SK-N-MC (cell line): ENCODE measurements at regions not wholly inside any gene's neighbourhood (a gene's known extent, or its start where the extent isn't known, plus 50 kb on each side); places are given as distances from the start of the nearest gene placed in this dataset.
"Not testable (repeated sequence)": the region's sequence is repeated elsewhere in the genome, so short reads cannot be mapped to it uniquely, and the experiment has no call there.

Experiments
- DNase-seq: peaks from one replicate; pipeline ENCODE4 v3.0.0-alpha.2; 2011; ENCODE audit warnings: low read depth, low spot score
- H3K27ac ChIP-seq: fragments of 200-600 bp; sonication (generic); 2 replicates; pipeline ENCODE4 v1.5.1; 2016; ENCODE audit warnings: mixed run types
- H3K36me3 ChIP-seq: fragments of 200-600 bp; sonication (generic); 2 replicates; pipeline ENCODE4 v1.6.1; 2017; ENCODE audit warnings: antibody characterized with exemption, low read length, mixed read lengths; ENCODE audit not compliant: insufficient read depth
- H3K4me3 ChIP-seq: fragments of 200-600 bp; sonication (generic); 2 replicates; pipeline ENCODE4 v1.5.1; 2016
- H3K9ac ChIP-seq: fragments of 200-600 bp; sonication (generic); 2 replicates; pipeline ENCODE4 v1.8.0; 2017; ENCODE audit warnings: mixed run types, mixed read lengths; ENCODE audit not compliant: insufficient read length
- H3K9me3 ChIP-seq: fragments of 200-600 bp; sonication (generic); 2 replicates; pipeline ENCODE4 v1.6.1; 2017; ENCODE audit warnings: low read depth, mild to moderate bottlenecking, antibody characterized with exemption, low read length, moderate library complexity, mixed read lengths
- EZH2 ChIP-seq: fragments of 200-600 bp; sonication (generic); IDR thresholded peaks from one replicate; pipeline ENCODE4 v1.6.1; 2017; ENCODE audit warnings: antibody characterized with exemption
- FOXP2 ChIP-seq: optimal IDR thresholded peaks from 2 replicates; pipeline ENCODE3; 2011; ENCODE audit warnings: mild to moderate bottlenecking, moderate library complexity; ENCODE audit not compliant: insufficient read depth; ENCODE audit errors: extremely low read length, control extremely low read depth
- POLR2AphosphoS5 ChIP-seq: IDR thresholded peaks from 2 replicates; pipeline ENCODE4 v1.6.1; 2012; ENCODE audit warnings: mild to moderate bottlenecking, low read depth, low read length, borderline replicate concordance

DNA sequence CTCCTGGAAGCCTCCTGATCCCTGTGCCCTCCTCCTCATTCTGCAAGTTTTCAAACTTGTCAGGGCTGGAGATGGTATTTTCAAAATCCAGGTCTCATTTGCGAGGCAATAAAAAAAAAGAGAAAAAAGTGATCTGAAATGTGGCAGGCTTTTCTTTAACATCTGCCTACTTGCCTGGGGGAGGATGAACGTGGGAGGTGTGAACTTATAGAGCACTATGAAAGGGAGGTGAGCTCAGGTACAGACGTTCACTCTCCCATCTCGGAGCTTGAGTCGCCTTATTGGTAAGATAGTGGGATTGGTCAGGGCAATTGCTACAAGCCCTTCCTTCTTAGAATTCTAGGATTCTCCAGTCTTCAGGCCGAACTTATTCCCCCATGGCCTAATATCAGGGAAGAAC is 104.8 kb upstream of the CADM1 start:
- TF ChIP-seq EZH2: no peak
- TF ChIP-seq FOXP2: no peak
- TF ChIP-seq POLR2AphosphoS5: no peak
- H3K27ac ChIP-seq: no peak overlapping the region
- no peak overlapping the region for H3K9ac ChIP-seq
- H3K4me3 ChIP-seq: no peak overlapping the region
- no peaks in the 10 kb centered on the region for H3K9me3 ChIP-seq
- H3K36me3 ChIP-seq: no peaks in the 10 kb centered on the region
- DNase-seq: no peak

DNA sequence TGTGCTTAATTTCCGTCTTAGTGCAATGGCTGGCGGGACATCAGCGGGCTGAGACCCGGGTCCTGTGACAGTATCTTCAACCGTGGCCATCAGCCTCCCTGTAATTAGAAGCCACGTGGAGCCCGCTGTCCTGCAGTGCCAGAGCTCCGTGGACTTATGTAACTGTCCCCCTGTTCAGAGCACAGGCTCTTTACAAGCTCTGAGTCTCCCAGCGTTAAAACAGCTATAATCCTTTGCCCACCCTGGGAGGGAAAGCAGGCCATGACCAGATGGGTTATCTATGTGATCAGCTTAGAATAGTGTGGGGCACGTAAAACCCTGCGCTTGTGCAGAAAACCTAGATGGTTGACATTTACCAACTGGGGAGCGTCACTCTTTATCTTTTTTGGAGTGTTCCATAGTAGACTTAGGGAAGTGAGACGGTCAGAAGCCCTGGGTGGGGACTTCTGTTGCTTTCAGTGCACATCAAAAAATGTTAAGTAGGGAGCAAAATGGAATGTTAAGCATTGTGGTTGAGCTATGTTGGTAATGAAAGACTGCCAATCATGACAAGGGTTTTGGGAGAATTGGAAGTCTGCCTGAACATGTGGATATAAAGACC is 103.5 kb upstream of the CADM1 start:
- no peaks in the 10 kb centered on the region for H3K9me3 ChIP-seq
- no peak overlapping the region for H3K4me3 ChIP-seq
- no peak for TF ChIP-seq FOXP2
- TF ChIP-seq EZH2: no peak
- TF ChIP-seq POLR2AphosphoS5: no peak
- H3K9ac ChIP-seq: no peak overlapping the region
- no peak overlapping the region for H3K27ac ChIP-seq
- H3K36me3 ChIP-seq: no peaks in the 10 kb centered on the region
- no peak for DNase-seq

DNA sequence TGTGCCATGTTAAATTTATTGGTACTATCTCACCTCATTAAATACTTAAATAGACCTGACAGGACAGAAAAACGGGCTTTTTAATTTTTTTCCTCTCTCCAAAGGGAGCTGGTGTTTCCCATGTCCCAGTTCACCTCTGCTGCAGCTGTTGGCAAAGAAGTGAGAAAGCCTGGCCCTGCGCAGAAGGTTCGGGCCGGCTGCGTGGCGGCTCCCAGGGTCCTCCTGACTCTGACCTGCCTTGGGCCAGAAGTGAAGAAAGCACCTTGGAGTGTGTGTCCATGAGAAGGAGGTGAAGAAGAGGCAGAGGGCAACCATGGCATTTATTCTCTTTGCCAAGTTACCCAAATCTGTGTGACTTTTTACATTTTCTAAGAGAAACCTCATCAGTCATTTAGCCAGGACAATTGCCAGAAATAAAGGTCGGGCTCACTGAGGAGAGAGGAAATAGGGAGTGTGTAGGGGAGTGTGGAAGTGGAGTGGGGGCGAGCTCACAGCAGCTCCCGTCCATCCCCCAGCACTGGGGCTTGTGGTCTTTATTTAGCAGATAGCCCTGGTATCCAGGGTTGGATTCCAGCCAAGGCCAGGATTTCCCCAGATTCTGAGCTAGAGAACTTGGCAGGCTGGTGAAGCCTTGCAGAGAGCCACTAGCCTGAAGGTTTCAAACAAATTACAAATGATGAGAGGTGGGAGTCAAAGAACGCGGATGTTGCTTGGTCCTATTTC is 102.4 kb upstream of the CADM1 start:
- no peaks in the 10 kb centered on the region for H3K36me3 ChIP-seq
- H3K4me3 ChIP-seq: no peak overlapping the region
- TF ChIP-seq EZH2: no peak
- no peak for TF ChIP-seq FOXP2
- no peak for TF ChIP-seq POLR2AphosphoS5
- no peak overlapping the region for H3K9ac ChIP-seq
- no peak overlapping the region for H3K27ac ChIP-seq
- H3K9me3 ChIP-seq: no peaks in the 10 kb centered on the region
- DNase-seq: no peak

DNA sequence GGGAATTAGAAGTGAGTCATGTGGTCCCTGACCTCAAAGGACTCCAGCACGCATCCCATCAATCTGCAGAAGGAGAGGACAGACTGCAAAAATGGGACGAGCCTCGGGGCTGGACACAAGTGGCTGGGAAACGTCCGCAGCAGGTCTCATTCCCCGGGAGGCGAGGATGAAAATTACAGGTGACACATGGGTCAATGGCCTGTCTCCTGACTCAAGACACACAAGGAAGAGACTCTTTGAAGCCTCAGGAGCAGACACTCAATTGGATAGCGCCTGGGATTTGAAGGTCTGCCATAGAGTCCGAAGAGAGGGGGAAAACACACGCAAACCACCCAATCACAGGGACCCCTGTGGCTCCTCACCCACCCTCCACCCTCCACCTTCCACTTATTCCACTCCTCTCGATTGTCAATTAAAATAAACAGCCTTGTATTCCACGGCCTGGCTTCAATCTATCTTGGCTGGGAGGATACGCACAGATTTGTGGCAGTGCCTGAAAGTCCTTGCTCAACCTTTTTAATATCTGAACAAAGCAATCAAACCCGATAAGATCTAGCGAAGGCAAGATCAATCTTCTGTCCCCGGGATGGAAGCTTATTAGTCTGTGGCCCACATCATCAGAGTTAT is 101.8 kb upstream of the CADM1 start:
- no peak for DNase-seq
- Histone ChIP-seq H3K4me3 (no peak overlapping the region), H3K27ac (no peak overlapping the region), H3K9ac (no peak overlapping the region), H3K9me3 (no peaks in the 10 kb centered on the region), H3K36me3 (no peaks in the 10 kb centered on the region)
- TF ChIP-seq EZH2 (no peak), FOXP2 (no peak), POLR2AphosphoS5 (no peak)

DNA sequence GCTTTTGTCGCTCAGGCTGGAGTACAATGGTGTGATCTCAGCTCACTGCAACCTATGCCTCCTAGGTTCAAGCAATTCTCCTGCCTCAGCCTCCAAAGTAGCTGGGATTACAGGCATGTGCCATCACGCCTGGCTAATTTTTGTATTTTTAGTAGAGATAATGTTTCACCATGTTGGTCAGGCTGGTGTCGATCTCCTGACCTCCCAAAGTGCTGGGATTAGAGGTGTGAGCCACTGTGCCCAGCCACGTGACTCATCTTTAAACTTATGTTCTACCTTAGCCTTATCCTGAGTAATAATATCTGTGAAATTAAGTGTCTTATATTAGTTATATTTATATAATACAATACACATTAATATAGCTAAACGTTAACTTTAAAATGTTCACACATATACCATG is 101.2 kb upstream of the CADM1 start:
- H3K4me3 ChIP-seq, H3K9ac ChIP-seq, H3K36me3 ChIP-seq, H3K9me3 ChIP-seq, DNase-seq, H3K27ac ChIP-seq: not testable (repeated sequence)

DNA sequence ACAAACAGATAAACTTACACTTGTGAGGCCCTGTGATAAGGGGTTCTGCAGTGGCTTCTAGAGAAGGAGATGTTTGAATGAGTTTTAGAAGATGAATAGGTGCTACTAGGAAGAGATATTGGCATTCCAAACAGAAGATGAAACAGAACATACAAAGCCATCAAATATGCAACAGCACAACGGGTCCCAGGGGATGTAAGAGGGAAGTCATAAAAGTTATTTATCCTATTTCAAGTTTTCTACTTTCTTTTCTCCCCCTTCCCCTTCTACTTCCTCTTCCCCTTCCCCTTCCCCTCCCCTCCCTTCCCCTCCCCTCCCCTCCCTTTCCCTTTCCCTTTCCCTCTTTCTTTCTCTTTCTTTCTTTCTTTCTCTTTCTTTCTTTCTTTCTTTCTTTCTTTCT is 94.9 kb upstream of the CADM1 start:
- H3K9me3 ChIP-seq: no peaks in the 10 kb centered on the region
- no peak for TF ChIP-seq FOXP2
- TF ChIP-seq EZH2: no peak
- TF ChIP-seq POLR2AphosphoS5: no peak
- H3K4me3 ChIP-seq: no peak overlapping the region
- H3K36me3 ChIP-seq: no peaks in the 10 kb centered on the region
- DNase-seq: no peak
- H3K27ac ChIP-seq: no peak overlapping the region
- no peak overlapping the region for H3K9ac ChIP-seq

DNA sequence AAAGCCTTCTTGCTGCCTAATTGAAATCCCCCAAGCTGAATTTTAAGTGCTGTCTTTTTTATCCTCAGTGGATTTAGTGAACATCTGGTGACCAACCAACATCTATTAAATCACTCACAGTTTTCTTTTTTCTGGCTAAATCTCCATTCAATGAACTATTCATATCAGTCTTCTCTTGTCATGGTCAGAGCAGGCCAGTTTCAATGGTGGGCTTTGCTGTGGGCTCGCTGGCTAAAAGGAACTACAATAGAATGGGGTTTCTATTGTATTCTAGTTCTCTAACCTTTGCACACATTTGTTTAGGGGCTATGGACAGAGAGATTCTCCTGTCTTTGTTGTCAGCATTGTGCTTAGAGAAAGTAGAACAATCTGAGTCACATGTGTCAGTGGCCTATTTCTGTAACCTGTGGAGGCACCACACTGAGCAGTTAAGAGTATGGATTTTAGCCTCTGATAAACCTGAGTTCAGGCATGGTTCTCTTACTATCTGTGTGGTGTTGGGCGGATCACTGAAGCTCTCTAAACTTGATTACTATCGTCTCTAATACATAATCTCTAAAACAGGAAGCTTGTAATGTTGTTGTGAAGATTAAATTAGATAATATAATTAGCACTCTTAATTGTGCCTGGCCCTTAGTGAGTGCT is 94.2 kb upstream of the CADM1 start:
- TF ChIP-seq EZH2 (no peak), POLR2AphosphoS5 (no peak), FOXP2 (no peak)
- no peak for DNase-seq
- no peak overlapping the region for H3K4me3 ChIP-seq
- H3K27ac ChIP-seq: no peak overlapping the region
- H3K36me3 ChIP-seq: no peaks in the 10 kb centered on the region
- no peak overlapping the region for H3K9ac ChIP-seq
- no peaks in the 10 kb centered on the region for H3K9me3 ChIP-seq

DNA sequence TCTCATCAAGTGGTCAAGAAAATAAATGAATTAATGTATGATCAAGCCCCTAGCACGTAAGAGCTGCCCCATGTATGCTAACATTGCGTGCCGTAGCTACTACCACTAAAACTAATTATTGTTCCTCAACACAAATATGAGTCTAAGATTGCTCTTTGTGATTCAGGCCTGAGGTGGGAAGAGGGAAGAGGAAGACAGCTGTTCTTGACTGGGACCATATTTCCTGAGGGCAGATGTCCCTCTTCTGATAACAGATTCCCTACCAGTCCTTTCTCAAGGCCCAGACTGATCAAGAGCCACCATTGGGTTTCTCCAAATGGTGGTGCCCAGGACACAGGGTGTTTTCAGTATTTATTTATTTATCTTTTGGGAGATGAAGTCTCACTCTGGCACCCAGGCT is 87.2 kb upstream of the CADM1 start:
- no peak overlapping the region for H3K9ac ChIP-seq
- H3K9me3 ChIP-seq: no peaks in the 10 kb centered on the region
- no peaks in the 10 kb centered on the region for H3K36me3 ChIP-seq
- TF ChIP-seq EZH2 (no peak), POLR2AphosphoS5 (no peak), FOXP2 (no peak)
- H3K4me3 ChIP-seq: no peak overlapping the region
- no peak for DNase-seq
- no peak overlapping the region for H3K27ac ChIP-seq

DNA sequence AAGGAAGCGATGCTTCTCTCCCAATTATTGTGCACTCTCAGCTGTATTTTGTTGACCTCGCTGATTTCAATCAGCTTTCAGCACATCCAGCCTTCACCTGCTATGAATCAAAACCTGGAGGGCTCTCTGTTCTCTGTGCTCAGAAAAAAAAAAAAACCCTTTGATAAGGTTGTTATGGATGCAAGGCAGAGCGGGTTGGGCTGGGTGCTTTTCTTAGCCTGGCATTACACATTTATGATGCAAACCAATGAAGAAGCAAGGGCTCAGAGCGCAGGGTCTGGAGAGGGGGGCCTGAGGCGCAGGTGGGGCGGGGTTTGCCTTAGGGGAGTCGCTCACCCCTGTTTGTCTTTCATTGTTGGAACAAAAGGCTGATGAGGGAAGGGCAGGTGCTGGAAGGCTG is 86.0 kb upstream of the CADM1 start:
- Histone ChIP-seq H3K9me3 (no peaks in the 10 kb centered on the region), H3K27ac (no peak overlapping the region), H3K4me3 (no peak overlapping the region), H3K36me3 (no peaks in the 10 kb centered on the region), H3K9ac (no peak overlapping the region)
- DNase-seq: no peak
- TF ChIP-seq POLR2AphosphoS5 (no peak), FOXP2 (no peak), EZH2 (no peak)
